Activated naive CD4-positive, alpha-beta T cell (primary cell): ENCODE measurements at regions not wholly inside any gene's neighbourhood (a gene's known extent, or its start where the extent isn't known, plus 50 kb on each side); places are given as distances from the start of the nearest gene placed in this dataset.
"Not testable (repeated sequence)": the region's sequence is repeated elsewhere in the genome, so short reads cannot be mapped to it uniquely, and the experiment has no call there.

Source experiments
- DNase-seq, 4 experiments: peaks; one replicate each; lab custom pipeline; 2025; lab: John Stamatoyannopoulos, UW

DNA sequence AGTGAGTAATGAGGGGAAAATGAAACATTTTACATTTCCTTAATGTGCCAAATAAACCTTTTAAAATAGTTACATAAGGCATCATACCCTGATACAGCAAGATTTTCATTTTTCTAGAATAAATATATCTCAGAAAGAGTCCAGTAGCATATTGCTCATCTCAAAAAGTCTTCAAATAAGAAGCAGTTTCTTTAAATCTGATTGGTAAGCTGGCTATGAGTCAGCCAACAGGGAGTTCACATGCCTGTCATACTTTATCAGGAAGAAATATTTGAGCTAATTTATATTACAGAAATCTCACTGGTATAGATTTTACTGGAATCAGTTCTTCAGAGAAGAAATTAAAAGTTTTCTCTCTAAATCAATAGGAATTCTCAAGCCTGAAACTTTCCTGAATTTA lies 258.1 kb downstream of the C11orf87 start:
- DNase-seq, result no peak

- not testable (repeated sequence) for DNase-seq
These were observed 260.8 kb downstream of the C11orf87 start for GRCh38 chr11:109682788-109683187.

DNA sequence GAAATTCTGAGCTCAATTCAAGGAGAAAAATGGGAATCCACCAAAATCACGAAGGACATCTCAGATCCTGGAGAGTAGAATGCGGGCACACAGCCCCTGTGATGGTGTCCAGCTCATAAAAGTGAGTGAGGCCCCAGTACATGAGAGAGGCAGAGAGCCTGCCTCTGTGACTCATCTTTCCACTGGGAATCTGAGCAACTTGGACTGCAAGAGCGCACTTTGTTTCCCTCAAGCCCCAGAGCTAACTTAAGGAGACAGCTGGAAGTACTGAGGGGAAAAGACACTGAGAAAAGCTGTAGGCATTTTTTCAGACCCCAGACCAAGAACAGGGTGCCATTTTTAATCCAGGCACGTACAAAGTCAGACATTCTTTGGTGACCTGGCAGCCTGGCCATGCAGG lies 273.7 kb downstream of the C11orf87 start:
- DNase-seq, result no peak

DNA sequence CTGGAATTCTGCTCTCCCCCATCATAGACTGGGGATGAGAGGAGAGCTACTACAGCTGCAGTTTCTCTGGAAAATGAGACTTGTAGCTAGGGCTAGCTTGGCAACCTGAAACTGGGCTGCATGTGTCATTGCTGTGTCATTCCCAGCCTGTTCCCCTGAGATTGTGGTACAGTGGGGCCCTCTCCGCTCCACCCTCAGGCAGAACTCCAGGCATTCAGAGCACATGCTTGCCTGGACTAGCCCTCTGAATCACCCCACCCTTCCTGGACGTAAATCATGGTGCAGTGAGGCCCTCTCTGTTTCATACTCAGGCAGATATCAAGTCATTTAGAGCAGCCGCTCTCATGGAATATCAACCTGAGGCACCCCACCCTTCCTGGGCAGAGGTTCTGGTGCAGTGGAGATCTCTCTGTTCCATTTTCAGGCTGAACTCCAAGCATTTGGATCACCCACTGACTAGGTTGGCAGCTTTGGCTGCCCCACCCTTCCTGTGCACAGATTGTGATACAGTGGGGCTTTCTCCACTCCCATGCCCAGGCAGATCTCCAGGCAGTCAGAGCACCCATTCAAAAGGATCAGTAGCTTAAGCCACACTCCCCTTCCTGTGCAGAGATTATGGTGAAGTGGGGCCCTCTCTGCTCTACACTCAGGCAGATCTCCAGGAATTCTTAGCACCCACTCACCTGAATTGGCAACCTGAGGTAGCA lies 274.4 kb downstream of the C11orf87 start:
- no peak for DNase-seq

GRCh38 chr11:109697140-109697843 lies 275.3 kb downstream of the C11orf87 start:
- DNase-seq, result no peak

DNA sequence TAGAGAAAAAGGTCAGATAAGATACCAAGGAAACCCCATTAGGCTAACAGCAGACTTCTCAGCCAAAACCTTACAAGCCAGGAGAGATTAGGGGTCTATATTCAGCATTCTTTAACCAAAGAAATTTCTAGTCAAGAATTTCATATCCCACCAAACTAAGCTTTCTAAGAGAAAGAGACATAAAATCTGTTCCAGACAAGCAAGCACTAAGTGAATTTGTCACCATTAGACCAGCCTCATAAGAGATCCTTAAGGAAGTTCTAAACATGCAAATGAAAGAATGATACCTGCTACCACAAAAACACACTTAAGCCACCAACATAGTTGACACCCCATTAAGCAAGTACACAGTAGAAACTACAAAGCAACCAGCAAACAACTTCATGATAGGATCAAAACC lies 276.2 kb downstream of the C11orf87 start:
- DNase-seq, result no peak

- DNase-seq, result no peak
These were observed 282.4 kb downstream of the C11orf87 start for GRCh38 chr11:109704432-109704831.

GRCh38 chr11:109706945-109707344 lies 285.0 kb downstream of the C11orf87 start:
- no peak for DNase-seq

DNA sequence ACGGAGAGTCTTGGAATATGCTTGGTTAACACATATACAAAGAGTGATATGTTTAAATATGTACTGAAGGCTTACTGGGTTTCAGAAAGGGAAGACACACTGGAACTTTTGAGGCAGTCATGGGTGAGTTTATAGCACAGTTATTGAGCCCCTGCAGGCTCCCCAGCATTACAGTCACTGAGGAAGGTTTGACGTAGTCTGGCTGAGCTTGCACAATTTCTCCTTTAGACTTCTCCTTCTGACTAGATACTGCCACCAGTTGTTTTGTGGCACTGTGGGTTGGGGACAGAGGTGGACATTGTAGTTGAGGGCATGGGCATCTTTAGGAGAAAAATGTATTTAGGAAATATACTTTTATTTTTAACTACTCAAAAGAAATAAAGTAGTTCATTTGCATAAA lies 285.4 kb downstream of the C11orf87 start:
- DNase-seq, result no peak

DNA sequence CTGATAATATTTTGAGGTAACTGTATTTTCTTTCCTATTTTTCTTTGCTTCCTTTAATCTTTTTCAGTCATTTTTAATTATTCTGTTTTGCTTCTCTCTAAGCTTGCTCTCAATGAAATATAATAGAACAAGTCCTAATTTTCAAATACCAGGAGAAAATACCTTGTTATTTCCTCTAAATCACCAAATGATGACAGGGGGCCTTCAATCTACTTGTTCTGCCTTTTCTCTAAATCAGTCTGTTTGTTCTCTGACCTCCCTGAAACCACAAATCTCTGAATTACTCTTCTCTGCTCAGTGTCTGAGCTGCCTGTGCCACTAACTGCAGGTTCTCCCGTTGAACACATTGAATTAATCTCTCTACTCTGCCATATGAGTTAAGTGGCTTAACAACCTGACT lies 286.2 kb downstream of the C11orf87 start:
- DNase-seq, result no peak

DNA sequence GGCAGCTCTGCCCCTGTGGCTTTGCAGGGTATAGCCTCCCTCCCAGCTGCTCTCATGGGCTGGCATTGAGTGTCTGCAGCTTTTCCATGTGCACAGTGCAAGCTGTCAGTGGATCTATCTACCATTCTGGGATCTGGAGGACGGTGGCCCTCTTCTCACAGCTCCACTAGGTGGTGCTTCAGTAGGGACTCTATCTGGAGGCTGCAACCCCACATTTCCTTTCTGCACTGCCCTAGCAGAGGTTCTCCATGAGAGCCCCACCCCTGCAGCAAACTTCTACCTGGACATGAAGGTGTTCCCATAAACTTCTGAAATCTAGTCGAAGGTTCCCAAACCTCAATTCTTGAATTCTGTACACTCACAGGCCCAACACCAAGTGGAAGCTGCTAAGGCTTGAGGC lies 292.5 kb downstream of the C11orf87 start:
- DNase-seq, result not testable (repeated sequence)

DNA sequence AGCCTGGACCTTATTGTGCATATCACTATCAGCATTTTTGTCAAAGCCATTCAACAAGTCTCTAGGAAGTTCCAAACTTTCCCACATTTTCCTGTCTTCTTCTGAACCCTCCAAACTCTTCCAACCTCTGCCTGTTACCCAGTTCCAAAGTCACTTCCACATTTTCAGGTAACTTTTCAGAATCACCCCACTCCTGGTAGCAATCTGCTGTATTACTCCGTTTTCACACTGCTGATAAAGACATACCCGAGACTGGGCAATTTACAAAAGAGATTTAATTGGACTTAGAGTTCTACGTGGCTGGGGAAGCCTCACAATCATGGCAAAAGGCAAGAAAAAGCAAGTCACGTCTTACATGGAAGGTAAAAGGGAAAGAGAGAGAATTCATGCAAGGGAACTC lies 293.4 kb downstream of the C11orf87 start:
- DNase-seq, result not testable (repeated sequence)

DNA sequence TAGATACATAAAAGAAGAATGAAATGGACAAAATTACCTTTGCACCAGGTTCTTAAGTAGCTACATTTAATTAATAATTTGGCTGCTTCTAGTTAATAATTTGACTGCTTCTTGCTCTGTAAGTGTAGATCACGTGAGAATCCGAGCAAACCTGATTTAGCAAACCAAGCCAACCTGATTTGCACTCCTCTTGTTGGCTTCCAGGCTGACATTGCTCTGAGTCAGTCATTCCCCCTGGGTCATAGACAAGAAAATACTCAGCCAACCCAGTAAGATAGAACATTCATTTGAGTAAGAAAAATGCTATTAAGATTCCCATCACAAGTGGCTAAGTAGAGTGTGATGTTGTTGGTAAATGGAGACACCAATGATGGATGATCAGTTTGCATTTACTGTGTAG lies 304.1 kb downstream of the C11orf87 start:
- no peak for DNase-seq

DNA sequence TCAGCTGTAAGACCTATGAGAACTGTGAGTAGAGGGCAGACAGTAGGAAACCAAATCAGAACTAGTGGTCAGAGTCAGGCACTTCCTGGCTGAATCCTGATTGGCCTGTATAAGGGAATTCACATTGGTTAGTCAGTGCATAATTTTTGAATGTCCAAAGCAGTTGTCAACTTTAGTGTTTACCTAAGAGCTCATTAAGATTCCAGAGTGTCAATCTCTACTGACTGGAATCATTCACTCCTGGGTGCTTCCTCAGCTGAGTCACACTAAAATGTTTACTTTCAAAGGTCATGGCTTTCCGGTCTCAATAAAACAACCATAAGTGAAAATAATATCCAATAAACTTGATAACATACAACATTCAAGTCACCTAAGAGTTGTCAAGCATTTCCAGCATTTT lies 306.1 kb downstream of the C11orf87 start:
- no peak for DNase-seq

- DNase-seq, result no peak
These were observed 307.8 kb downstream of the C11orf87 start for GRCh38 chr11:109729761-109730160.

DNA sequence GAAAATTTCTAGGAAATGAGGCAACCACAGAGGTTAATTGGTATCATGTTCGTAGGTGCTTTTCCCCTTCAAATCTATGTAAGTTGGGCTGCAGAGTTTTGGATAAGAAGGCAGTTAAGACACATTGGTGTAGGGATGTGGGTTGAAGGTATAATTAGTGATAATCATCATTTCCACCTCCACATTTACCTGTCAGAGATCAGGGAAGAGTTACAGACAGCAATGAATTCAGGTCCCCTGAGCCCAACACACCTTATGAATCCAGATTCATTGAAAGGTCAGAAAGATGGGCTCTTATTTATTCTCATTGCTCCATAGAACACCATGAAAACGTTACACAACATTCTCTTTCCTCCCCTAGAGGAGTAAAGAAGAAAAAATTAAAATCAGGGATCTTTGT lies 308.7 kb downstream of the C11orf87 start:
- no peak for DNase-seq

GRCh38 chr11:109731451-109731850 lies 309.5 kb downstream of the C11orf87 start:
- no peak for DNase-seq

DNA sequence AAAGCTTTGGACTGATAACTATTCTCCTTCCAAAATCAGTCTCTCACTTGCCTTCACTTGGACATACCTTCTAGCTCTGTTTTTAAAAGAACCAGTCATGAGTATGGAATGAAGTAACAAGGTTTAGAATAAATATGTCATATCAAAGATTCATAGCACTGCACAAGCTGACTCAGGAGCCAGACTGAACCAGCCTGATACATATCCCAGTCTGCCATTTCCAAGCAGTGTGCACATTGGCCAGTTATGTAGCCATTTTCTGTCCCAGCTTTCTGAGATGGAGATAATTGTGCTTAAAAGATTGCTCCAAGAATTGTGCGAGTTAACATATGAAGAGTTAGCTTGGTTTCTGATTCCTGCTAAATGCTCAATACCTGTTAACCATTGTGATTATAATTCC lies 311.3 kb downstream of the C11orf87 start:
- no peak for DNase-seq

- DNase-seq, result no peak
These were observed 312.6 kb downstream of the C11orf87 start for GRCh38 chr11:109734566-109734965.

- DNase-seq, result no peak
These were observed 313.1 kb downstream of the C11orf87 start for GRCh38 chr11:109735128-109735527.

DNA sequence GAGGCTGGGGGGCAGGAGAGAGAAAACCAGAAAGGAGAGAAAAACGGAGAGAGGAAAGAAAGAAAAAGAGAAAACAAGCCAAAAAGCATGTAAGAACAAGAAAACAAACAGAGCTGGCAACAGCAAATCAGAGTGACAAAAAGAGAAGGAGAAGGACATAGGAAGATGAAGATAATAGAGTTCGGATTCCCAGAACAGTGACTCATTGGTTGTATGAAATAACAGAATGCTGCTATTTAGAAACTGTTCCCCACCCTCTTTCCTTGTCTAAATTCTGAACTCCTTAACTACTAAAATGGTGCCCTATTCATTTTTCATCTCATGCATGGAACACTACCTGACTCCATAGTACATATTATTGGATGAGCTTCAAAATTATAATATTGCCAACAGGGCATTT lies 317.4 kb downstream of the C11orf87 start:
- no peak for DNase-seq

GRCh38 chr11:109745996-109746625 lies 324.1 kb downstream of the C11orf87 start:
- DNase-seq, result no peak

- DNase-seq, result no peak
These were observed 325.8 kb downstream of the C11orf87 start for GRCh38 chr11:109747839-109748238.
